Keratinocyte (primary cell): ENCODE measurements at regions not wholly inside any gene's neighbourhood (a gene's known extent, or its start where the extent isn't known, plus 50 kb on each side); places are given as distances from the start of the nearest gene placed in this dataset.

Experiments used
- DNase-seq: peaks from one replicate; pipeline ENCODE4 v3.0.0-alpha.2; 2011; ENCODE audit warnings: low read depth, missing footprints, low spot score
- FAIRE-seq: peaks from 2 replicates; lab custom pipeline; 2011; peaks lifted over from hg19 to GRCh38; lab: Jason Lieb, UNC
- H2AFZ ChIP-seq: 2 replicates; pipeline ENCODE4 v1.6.0; 2012; ENCODE audit warnings: low read length, control low read depth, inconsistent platforms; ENCODE audit not compliant: control insufficient read depth
- H3K27ac ChIP-seq: 2 replicates; pipeline ENCODE4 v1.5.1; 2011; ENCODE audit warnings: low read length; ENCODE audit not compliant: control insufficient read depth, insufficient read depth
- H3K27me3 ChIP-seq: 3 replicates; pipeline ENCODE4 v1.6.0; 2011; ENCODE audit warnings: low read length; ENCODE audit not compliant: control insufficient read depth, insufficient read depth; ENCODE audit errors: extremely low read depth
- H3K36me3 ChIP-seq, 2 experiments: 2 replicates in 1 of 2; 3 replicates in 1 of 2; pipeline ENCODE4 v1.5.1; 2011; ENCODE audit warnings: low read length in 2 of 2, mild to moderate bottlenecking in 1 of 2; ENCODE audit not compliant: control insufficient read depth in 2 of 2, insufficient read depth in 2 of 2; ENCODE audit errors: extremely low read depth in 1 of 2
- H3K4me1 ChIP-seq: 3 replicates; pipeline ENCODE4 v1.5.1; 2011; ENCODE audit warnings: low read length; ENCODE audit not compliant: control insufficient read depth, insufficient read depth; ENCODE audit errors: extremely low read depth
- H3K4me2 ChIP-seq: 3 replicates; pipeline ENCODE4 v1.6.0; 2011; ENCODE audit warnings: low read depth, low read length; ENCODE audit not compliant: control insufficient read depth, insufficient read depth; ENCODE audit errors: extremely low read depth
- H3K4me3 ChIP-seq, 3 experiments: fragments of 200-600 bp in 1 of 3; sonication (generic) in 1 of 3; 2 replicates in 2 of 3; 3 replicates in 1 of 3; pipeline ENCODE4 v1.5.1; 2011 to 2016; ENCODE audit warnings: low read length in 3 of 3, mild to moderate bottlenecking in 3 of 3, control low read depth in 2 of 3, inconsistent platforms in 1 of 3, low read depth in 1 of 3, mixed read lengths in 1 of 3, mixed run types in 1 of 3, moderate library complexity in 1 of 3; ENCODE audit not compliant: control insufficient read depth in 2 of 3, insufficient read depth in 2 of 3; ENCODE audit errors: extremely low read depth in 1 of 3
- H3K79me2 ChIP-seq: 2 replicates; pipeline ENCODE4 v1.6.0; 2012; ENCODE audit warnings: low read length; ENCODE audit not compliant: control insufficient read depth, insufficient read depth
- H3K9ac ChIP-seq: 3 replicates; pipeline ENCODE4 v1.6.0; 2011; ENCODE audit warnings: low read length; ENCODE audit not compliant: control insufficient read depth, insufficient read depth; ENCODE audit errors: extremely low read depth
- H3K9me1 ChIP-seq: 3 replicates; pipeline ENCODE4 v1.6.0; 2011; ENCODE audit warnings: low read length; ENCODE audit not compliant: control insufficient read depth, insufficient read depth; ENCODE audit errors: extremely low read depth
- H3K9me3 ChIP-seq: 2 replicates; pipeline ENCODE4 v1.5.1; 2012; ENCODE audit warnings: low read depth, low read length; ENCODE audit not compliant: control insufficient read depth
- H4K20me1 ChIP-seq: 3 replicates; pipeline ENCODE4 v1.6.0; 2011; ENCODE audit warnings: low read length; ENCODE audit not compliant: control insufficient read depth, insufficient read depth; ENCODE audit errors: extremely low read depth
- EZH2 ChIP-seq: IDR thresholded peaks from one replicate; pipeline ENCODE4 v1.6.1; 2012; ENCODE audit warnings: inconsistent platforms, mild to moderate bottlenecking, low read length, moderate library complexity
- dilution Hi-C: fragments of 300-500 bp; cut with MboI; formaldehyde crosslinking; loops from one replicate; pipeline ENCODE4 v1.7.0; 2020; ENCODE audit warnings: low sequenced_read_pairs; ENCODE audit not compliant: extremely low pct_ligation_motif_present
- TF ChIP-seq, protein P1 (sequence below), 3 experiments: IDR thresholded peaks in 1 of 3; conservative IDR thresholded peaks in 1 of 3; optimal IDR thresholded peaks in 1 of 3; 2 replicates in 2 of 3; 3 replicates in 1 of 3; pipeline versions ENCODE3 to v1.5.1; 2011; ENCODE audit warnings: low read length in 3 of 3, mild to moderate bottlenecking in 3 of 3, moderate library complexity in 2 of 3, control low read depth in 1 of 3, inconsistent platforms in 1 of 3; ENCODE audit not compliant: insufficient read depth in 2 of 3; ENCODE audit errors: extremely low read depth in 1 of 3

DNA sequence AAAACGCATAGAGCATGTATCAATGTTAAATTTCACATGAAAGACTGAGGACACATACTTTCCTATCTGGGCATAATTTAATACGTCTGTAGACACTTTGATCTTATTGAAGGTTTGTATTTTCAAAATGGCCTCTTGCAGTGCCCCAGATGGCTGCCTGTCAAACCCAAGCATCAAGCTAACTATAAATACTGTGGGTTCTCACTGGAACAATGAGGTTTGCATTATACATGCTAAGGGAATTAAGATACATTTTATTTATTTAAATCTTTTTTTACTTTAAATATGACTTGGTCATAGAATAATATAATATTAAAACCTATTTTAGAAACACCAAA is 702.9 kb upstream of the GRAMD2B start:
- no peak overlapping the region for H2AFZ ChIP-seq
- H3K27ac ChIP-seq = no peak overlapping the region
- no peaks in the 10 kb centered on the region for H3K36me3 ChIP-seq
- H3K9me3 ChIP-seq = no peaks in the 10 kb centered on the region
- DNase-seq (no peak), FAIRE-seq (no peak)
- H3K79me2 ChIP-seq = no peaks in the 10 kb centered on the region
- H3K9me1 ChIP-seq = no peaks in the 10 kb centered on the region
- no peak overlapping the region for H3K4me3 ChIP-seq
- no peak overlapping the region for H3K4me2 ChIP-seq
- H3K27me3 ChIP-seq = no peaks in the 10 kb centered on the region
- dilution Hi-C loops = no loop called here
- H3K4me1 ChIP-seq = no peaks in the 10 kb centered on the region
- no peaks in the 10 kb centered on the region for H4K20me1 ChIP-seq
- H3K9ac ChIP-seq = no peak overlapping the region
- TF ChIP-seq, protein P1, sequence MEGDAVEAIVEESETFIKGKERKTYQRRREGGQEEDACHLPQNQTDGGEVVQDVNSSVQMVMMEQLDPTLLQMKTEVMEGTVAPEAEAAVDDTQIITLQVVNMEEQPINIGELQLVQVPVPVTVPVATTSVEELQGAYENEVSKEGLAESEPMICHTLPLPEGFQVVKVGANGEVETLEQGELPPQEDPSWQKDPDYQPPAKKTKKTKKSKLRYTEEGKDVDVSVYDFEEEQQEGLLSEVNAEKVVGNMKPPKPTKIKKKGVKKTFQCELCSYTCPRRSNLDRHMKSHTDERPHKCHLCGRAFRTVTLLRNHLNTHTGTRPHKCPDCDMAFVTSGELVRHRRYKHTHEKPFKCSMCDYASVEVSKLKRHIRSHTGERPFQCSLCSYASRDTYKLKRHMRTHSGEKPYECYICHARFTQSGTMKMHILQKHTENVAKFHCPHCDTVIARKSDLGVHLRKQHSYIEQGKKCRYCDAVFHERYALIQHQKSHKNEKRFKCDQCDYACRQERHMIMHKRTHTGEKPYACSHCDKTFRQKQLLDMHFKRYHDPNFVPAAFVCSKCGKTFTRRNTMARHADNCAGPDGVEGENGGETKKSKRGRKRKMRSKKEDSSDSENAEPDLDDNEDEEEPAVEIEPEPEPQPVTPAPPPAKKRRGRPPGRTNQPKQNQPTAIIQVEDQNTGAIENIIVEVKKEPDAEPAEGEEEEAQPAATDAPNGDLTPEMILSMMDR (optimal IDR thresholded peaks at IDR 0.05 in 1 of 3, IDR thresholded peaks at IDR 0.05 in 1 of 3, conservative IDR thresholded peaks at IDR 0.05 in 1 of 3; ENCODE audit: extremely low read depth in 1 of 3, insufficient read depth in 2 of 3, low read length in 3 of 3) = no peak
- TF ChIP-seq EZH2 = no peak

DNA sequence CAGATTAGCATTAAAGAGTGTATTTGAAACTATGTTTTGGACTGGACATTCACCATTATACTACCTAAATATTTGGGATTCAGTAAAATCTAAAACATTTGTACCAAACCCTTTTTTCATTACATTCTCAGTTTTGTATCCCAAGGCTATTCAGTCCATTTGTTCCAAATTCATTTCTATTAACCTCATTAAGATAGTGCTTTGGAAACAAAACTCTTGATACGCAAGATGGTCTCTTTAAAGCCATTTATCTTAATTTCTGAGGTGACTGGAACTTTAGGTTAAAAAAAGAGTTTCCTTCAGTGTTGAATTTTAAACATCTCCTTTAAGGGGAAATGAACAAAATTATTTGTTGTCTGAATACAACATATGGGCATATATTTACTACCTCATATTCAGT is 702.5 kb upstream of the GRAMD2B start:
- no peak overlapping the region for H3K4me3 ChIP-seq
- dilution Hi-C loops = no loop called here
- no peak overlapping the region for H3K27ac ChIP-seq
- FAIRE-seq (no peak), DNase-seq (no peak)
- H4K20me1 ChIP-seq = no peaks in the 10 kb centered on the region
- no peaks in the 10 kb centered on the region for H3K9me3 ChIP-seq
- no peak overlapping the region for H3K4me2 ChIP-seq
- H3K36me3 ChIP-seq = no peaks in the 10 kb centered on the region
- TF ChIP-seq EZH2 = no peak
- TF ChIP-seq, protein P1 (optimal IDR thresholded peaks at IDR 0.05 in 1 of 3, IDR thresholded peaks at IDR 0.05 in 1 of 3, conservative IDR thresholded peaks at IDR 0.05 in 1 of 3; ENCODE audit: extremely low read depth in 1 of 3, insufficient read depth in 2 of 3, low read length in 3 of 3) = no peak
- no peaks in the 10 kb centered on the region for H3K79me2 ChIP-seq
- H3K27me3 ChIP-seq = no peaks in the 10 kb centered on the region
- H3K9me1 ChIP-seq = no peaks in the 10 kb centered on the region
- H2AFZ ChIP-seq = no peak overlapping the region
- no peaks in the 10 kb centered on the region for H3K4me1 ChIP-seq
- H3K9ac ChIP-seq = no peak overlapping the region
